ENCODE measurements at regions not wholly inside any gene's neighbourhood (a gene's known extent, or its start where the extent isn't known, plus 50 kb on each side); places are given as distances from the start of the nearest gene placed in this dataset.

DNA sequence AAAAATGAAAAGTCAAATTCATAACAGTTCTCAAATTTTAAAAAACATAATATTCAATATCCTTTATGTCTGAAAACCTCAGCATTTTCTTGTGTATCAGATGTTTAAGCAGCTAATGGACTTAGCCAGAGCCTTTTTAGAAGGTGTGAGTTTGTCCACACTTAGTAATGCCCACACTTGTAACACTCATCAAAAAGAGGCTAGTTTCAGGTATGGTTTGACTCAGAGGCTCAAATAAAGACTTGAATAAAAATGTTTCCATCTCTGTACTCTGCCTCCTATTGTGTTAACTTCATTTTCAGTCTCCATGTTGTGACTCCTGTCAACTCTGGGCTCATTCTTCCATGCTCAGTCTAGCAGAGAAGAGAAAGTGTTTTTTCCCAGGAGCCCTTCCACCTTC, 311.6 kb downstream of the IRS1 start (continued):
- no peak for TF ChIP-seq ZNF462 (CRISPR knock-in tag; IDR thresholded peaks at IDR 0.05)

GRCh38 chr2:226487573-226487972, 312.0 kb downstream of the IRS1 start:
- no peak for TF ChIP-seq EZH2phosphoT487 (IDR thresholded peaks at IDR 0.05; ENCODE audit: unreplicated experiment)
- ATAC-seq (no peak), DNase-seq (ENCODE audit: low spot score) (no peak)
- Mint-ChIP-seq H3K36me3 (ENCODE audit: low read depth) (no peaks in the 10 kb centered on the region), H3K9me3 (no peaks in the 10 kb centered on the region), H3K27ac (no peak overlapping the region), H3K27me3 (ENCODE audit: insufficient read depth, low read depth, poor library complexity) (peaks cover 1% of the 10 kb centered on the region), H3K4me3 (no peak overlapping the region), H3K4me1 (peaks cover 22% of the 10 kb centered on the region)
- Histone ChIP-seq H2AFZ (no peak overlapping the region), H3F3A (replicated peaks; ENCODE audit: low read depth) (no peaks in the 10 kb centered on the region), H3K4me3 (no peak overlapping the region), H3K79me2 (replicated peaks; ENCODE audit: insufficient read depth) (no peaks in the 10 kb centered on the region), H3K4me1 (ENCODE audit: insufficient read depth) (peaks cover 19% of the 10 kb centered on the region), H4K20me1 (replicated peaks; ENCODE audit: insufficient read depth) (no peaks in the 10 kb centered on the region), H3K36me3 (ENCODE audit: insufficient read depth) (no peaks in the 10 kb centered on the region), H3K27ac (ENCODE audit: low read depth) (no peak overlapping the region), H3K4me2 (no peak overlapping the region), H3K27me3 (ENCODE audit: insufficient read depth) (no peaks in the 10 kb centered on the region), H3K9me2 (ENCODE audit: insufficient read depth) (peaks cover 9% of the 10 kb centered on the region; the same call in 1 of the 2 replicates)
